Breast epithelium (tissue), 3 donors: ENCODE measurements at regions not wholly inside any gene's neighbourhood (a gene's known extent, or its start where the extent isn't known, plus 50 kb on each side); places are given as distances from the start of the nearest gene placed in this dataset.
"Not testable (repeated sequence)": the region's sequence is repeated elsewhere in the genome, so short reads cannot be mapped to it uniquely, and the experiment has no call there.

ENCODE experiments used
- POLR2A ChIP-seq: fragments of 450-650 bp; IDR thresholded peaks from one replicate; pipeline ENCODE4 v1.6.1; 2016; ENCODE audit warnings: antibody characterized with exemption, mild to moderate bottlenecking, moderate library complexity
- POLR2AphosphoS5 ChIP-seq, 3 donors: sonication (generic); formaldehyde crosslinking; IDR thresholded peaks; one replicate each; pipeline ENCODE4 v1.6.1; 2017; ENCODE audit warnings: antibody characterized with exemption in 3 of 3
- TF ChIP-seq, protein P1 (sequence below), 3 donors: fragments of 450-650 bp; IDR thresholded peaks; one replicate each; pipeline ENCODE4 v1.5.1; 2016 to 2017; ENCODE audit warnings: antibody characterized with exemption in 3 of 3, mild to moderate bottlenecking in 3 of 3, moderate library complexity in 3 of 3

DNA sequence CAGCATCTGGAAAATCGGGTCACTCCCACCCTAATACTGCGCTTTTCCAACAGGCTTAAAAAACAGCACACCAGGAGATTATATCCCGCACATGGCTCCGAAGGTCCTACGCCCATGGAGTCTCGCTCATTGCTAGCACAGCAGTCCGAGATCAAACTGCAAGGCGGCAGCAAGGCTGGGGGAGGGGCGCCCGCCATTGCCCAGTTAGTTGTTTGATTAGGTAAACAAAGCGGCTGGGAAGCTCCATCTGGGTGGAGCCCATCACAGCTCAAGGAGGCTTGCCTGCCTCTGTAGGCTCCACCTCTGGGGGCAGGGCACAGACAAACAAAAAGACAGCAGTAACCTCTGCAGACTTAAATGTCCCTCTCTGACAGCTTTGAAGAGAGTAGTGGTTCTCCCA is 111.8 kb upstream of the DLG1 start:
- TF ChIP-seq POLR2A; POLR2AphosphoS5 (IDR thresholded peaks at IDR 0.05): not testable (repeated sequence)
- TF ChIP-seq, protein P1, sequence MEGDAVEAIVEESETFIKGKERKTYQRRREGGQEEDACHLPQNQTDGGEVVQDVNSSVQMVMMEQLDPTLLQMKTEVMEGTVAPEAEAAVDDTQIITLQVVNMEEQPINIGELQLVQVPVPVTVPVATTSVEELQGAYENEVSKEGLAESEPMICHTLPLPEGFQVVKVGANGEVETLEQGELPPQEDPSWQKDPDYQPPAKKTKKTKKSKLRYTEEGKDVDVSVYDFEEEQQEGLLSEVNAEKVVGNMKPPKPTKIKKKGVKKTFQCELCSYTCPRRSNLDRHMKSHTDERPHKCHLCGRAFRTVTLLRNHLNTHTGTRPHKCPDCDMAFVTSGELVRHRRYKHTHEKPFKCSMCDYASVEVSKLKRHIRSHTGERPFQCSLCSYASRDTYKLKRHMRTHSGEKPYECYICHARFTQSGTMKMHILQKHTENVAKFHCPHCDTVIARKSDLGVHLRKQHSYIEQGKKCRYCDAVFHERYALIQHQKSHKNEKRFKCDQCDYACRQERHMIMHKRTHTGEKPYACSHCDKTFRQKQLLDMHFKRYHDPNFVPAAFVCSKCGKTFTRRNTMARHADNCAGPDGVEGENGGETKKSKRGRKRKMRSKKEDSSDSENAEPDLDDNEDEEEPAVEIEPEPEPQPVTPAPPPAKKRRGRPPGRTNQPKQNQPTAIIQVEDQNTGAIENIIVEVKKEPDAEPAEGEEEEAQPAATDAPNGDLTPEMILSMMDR (IDR thresholded peaks at IDR 0.05): not testable (repeated sequence)
